Fibroblast of the aortic adventitia (primary cell): ENCODE measurements at regions not wholly inside any gene's neighbourhood (a gene's known extent, or its start where the extent isn't known, plus 50 kb on each side); places are given as distances from the start of the nearest gene placed in this dataset.

Experiments used
- DNase-seq: peaks from one replicate; pipeline ENCODE4 v3.0.0-alpha.2; 2010; ENCODE audit warnings: low read depth
- H3K4me3 ChIP-seq: 2 replicates; pipeline ENCODE4 v1.5.1; 2011; ENCODE audit warnings: low read depth, mild to moderate bottlenecking, control low read depth, low read length, moderate library complexity
- CTCF ChIP-seq: IDR thresholded peaks from 2 replicates; pipeline ENCODE4 v1.5.1; 2011; ENCODE audit warnings: mild to moderate bottlenecking, low read length, control low read depth, inconsistent platforms; ENCODE audit not compliant: insufficient read depth

- DNase-seq: no peak
- H3K4me3 ChIP-seq: no peak overlapping the region
- no peak for TF ChIP-seq CTCF
Measured at GRCh38 chr6:40892223-40892622, 146.8 kb downstream of the UNC5CL start.

- no peak for DNase-seq
- TF ChIP-seq CTCF: no peak
- no peak overlapping the region for H3K4me3 ChIP-seq
Measured at GRCh38 chr6:40891686-40892085, 147.3 kb downstream of the UNC5CL start.

- no peak for DNase-seq
- no peak overlapping the region for H3K4me3 ChIP-seq
- no peak for TF ChIP-seq CTCF
Measured at GRCh38 chr6:40891131-40891530, 147.9 kb downstream of the UNC5CL start.

- no peak for TF ChIP-seq CTCF
- no peak for DNase-seq
- no peak overlapping the region for H3K4me3 ChIP-seq
Measured at GRCh38 chr6:40889137-40889832, 149.7 kb downstream of the UNC5CL start.

GRCh38 chr6:40888456-40888990 lies 150.5 kb downstream of the UNC5CL start:
- DNase-seq: no peak
- no peak for TF ChIP-seq CTCF

GRCh38 chr6:40887792-40888340 lies 151.2 kb downstream of the UNC5CL start:
- no peak overlapping the region for H3K4me3 ChIP-seq
- no peak for DNase-seq
- TF ChIP-seq CTCF: no peak

More at GRCh38 chr6:40888456-40888990, 150.5 kb downstream of the UNC5CL start:
- H3K4me3 ChIP-seq: no peak overlapping the region
